C4-2B (cell line): ENCODE measurements at regions not wholly inside any gene's neighbourhood (a gene's known extent, or its start where the extent isn't known, plus 50 kb on each side); places are given as distances from the start of the nearest gene placed in this dataset.

Experiments used
- H3K27ac ChIP-seq: fragments of 450-650 bp; 2 replicates; pipeline ENCODE4 v1.5.1; 2017
- CTCF ChIP-seq: fragments of 450-650 bp; conservative IDR thresholded peaks from 2 replicates; pipeline ENCODE4 v1.5.1; 2017; ENCODE audit warnings: mild to moderate bottlenecking
- ZFX ChIP-seq: fragments of 450-650 bp; IDR thresholded peaks from 2 replicates; pipeline ENCODE4 v1.6.1; 2017

- H3K27ac ChIP-seq, result no peak overlapping the region
- TF ChIP-seq ZFX (no peak), CTCF (no peak)
Measured at GRCh38 chr11:134674974-134675373, 262.9 kb upstream of the B3GAT1 start.

- H3K27ac ChIP-seq, result no peak overlapping the region
- TF ChIP-seq CTCF (no peak), ZFX (no peak)
Measured at GRCh38 chr11:134670961-134671370, 258.9 kb upstream of the B3GAT1 start.

- no peak overlapping the region for H3K27ac ChIP-seq
- no peak for TF ChIP-seq CTCF
- TF ChIP-seq ZFX, result no peak
Measured at GRCh38 chr11:134670247-134670782, 258.3 kb upstream of the B3GAT1 start.

GRCh38 chr11:134669796-134670195 is 257.8 kb upstream of the B3GAT1 start:
- TF ChIP-seq ZFX (no peak), CTCF (no peak)

GRCh38 chr11:134668796-134669195 is 256.8 kb upstream of the B3GAT1 start:
- no peak for TF ChIP-seq ZFX
- TF ChIP-seq CTCF, result no peak

More at GRCh38 chr11:134669796-134670195, 257.8 kb upstream of the B3GAT1 start:
- H3K27ac ChIP-seq, result no peak overlapping the region

GRCh38 chr11:134668076-134668475 is 256.0 kb upstream of the B3GAT1 start:
- H3K27ac ChIP-seq, result no peak overlapping the region
- TF ChIP-seq CTCF (no peak), ZFX (no peak)

More at GRCh38 chr11:134668796-134669195, 256.8 kb upstream of the B3GAT1 start:
- H3K27ac ChIP-seq, result no peak overlapping the region

- no peak overlapping the region for H3K27ac ChIP-seq
- TF ChIP-seq ZFX (no peak), CTCF (no peak)
Measured at GRCh38 chr11:134667505-134667904, 255.5 kb upstream of the B3GAT1 start.
